HL-60 (cell line): ENCODE measurements at regions not wholly inside any gene's neighbourhood (a gene's known extent, or its start where the extent isn't known, plus 50 kb on each side); places are given as distances from the start of the nearest gene placed in this dataset.

Experiments used
- DNase-seq, 2 experiments: peaks; one replicate each; pipeline ENCODE4 v3.0.0-alpha.2; 2010 to 2020; ENCODE audit warnings: low read depth in 1 of 2, low spot score in 1 of 2
- H3K27ac ChIP-seq: fragments of 250-450 bp; sonication (Bioruptor Pico); replicated peaks from 2 replicates; pipeline ENCODE4 v1.5.1; 2020; ENCODE audit warnings: mild to moderate bottlenecking, moderate library complexity
- H3K27me3 ChIP-seq: fragments of 250-450 bp; sonication (Bioruptor Pico); 2 replicates; pipeline ENCODE4 v1.5.1; 2021; ENCODE audit warnings: mild to moderate bottlenecking, moderate library complexity; ENCODE audit not compliant: insufficient read depth, poor library complexity, severe bottlenecking
- H3K4me3 ChIP-seq: replicated peaks from 2 replicates; pipeline ENCODE4 v1.5.1; 2011; ENCODE audit warnings: mild to moderate bottlenecking, control low read depth, low read length; ENCODE audit not compliant: insufficient read depth
- CTCF ChIP-seq: IDR thresholded peaks from one replicate; pipeline ENCODE4 v1.5.1; 2011; ENCODE audit warnings: low read length, control low read depth, inconsistent platforms; ENCODE audit not compliant: insufficient read depth
- GABPA ChIP-seq: IDR thresholded peaks from 2 replicates; pipeline ENCODE4 v1.6.1; 2012; ENCODE audit warnings: low read depth
- POLR2AphosphoS5 ChIP-seq: IDR thresholded peaks from 2 replicates; pipeline ENCODE4 v1.6.1; 2012; ENCODE audit warnings: low read depth
- REST ChIP-seq: IDR thresholded peaks from 2 replicates; pipeline ENCODE4 v1.6.1; 2012; ENCODE audit warnings: low read depth; ENCODE audit not compliant: insufficient replicate concordance
- SPI1 ChIP-seq: IDR thresholded peaks from 2 replicates; pipeline ENCODE4 v1.6.1; 2012; ENCODE audit warnings: low read depth, mild to moderate bottlenecking, borderline replicate concordance

GRCh38 chr16:73163238-73163815, 115.4 kb upstream of the ZFHX3 start:
- Histone ChIP-seq H3K27ac (no peak overlapping the region), H3K27me3 (no peaks in the 10 kb centered on the region), H3K4me3 (no peak overlapping the region)
- TF ChIP-seq SPI1 (0 out of 2 replicates have a peak, but pooled peaks have one; percentile 11), GABPA (no peak), POLR2AphosphoS5 (no peak)
- DNase-seq, result no peak

DNA sequence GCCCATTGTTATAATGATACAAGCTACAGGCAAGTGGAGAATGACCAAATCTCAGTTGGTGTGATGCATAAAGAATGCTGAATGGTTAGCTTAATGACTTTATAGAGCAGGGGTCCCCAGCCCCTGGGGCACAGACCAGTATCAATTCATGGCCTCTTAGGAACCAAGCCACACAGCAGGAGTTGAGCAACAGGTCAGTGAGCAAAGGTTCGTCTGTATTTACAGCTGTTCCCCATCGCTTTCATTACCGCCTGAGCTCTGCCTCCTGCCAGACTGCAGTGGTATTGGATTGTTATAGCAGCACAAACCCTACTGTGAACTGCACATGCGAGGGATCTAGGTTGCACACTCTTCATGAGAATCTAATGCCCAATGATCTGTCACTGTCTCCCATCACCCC, 114.0 kb upstream of the ZFHX3 start:
- Histone ChIP-seq H3K27me3 (no peaks in the 10 kb centered on the region), H3K4me3 (no peak overlapping the region), H3K27ac (no peak overlapping the region)
- TF ChIP-seq CTCF (no peak), GABPA (no peak), POLR2AphosphoS5 (no peak), SPI1 (no peak), REST (no peak)
- no peak for DNase-seq

DNA sequence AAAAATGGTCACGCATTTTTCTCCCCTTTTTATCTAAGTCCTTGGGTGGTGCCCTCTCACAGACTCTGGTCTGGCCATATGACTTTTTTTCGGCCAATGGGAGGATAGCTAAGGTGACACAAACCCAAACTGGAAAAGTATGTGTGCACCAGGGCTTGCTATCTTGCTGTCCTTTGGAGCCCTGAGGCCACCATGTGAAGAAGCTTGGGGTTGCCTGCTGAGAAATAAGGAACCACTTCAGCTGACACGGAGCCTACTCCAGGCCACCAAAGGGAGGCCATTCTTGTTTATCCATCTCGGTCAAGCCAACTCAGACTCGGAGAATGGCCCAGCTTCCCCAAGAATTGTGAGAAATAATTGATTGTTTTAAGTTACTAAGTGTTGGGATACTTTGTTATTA, 111.4 kb upstream of the ZFHX3 start:
- DNase-seq, result peak in 1 of 2 experiments; percentile 45
- Histone ChIP-seq H3K27me3 (no peaks in the 10 kb centered on the region), H3K4me3 (no peak overlapping the region), H3K27ac (no peak overlapping the region)
- no peak for TF ChIP-seq POLR2AphosphoS5
- TF ChIP-seq CTCF, result no peak
- TF ChIP-seq GABPA, result no peak
- no peak for TF ChIP-seq SPI1
- no peak for TF ChIP-seq REST

DNA sequence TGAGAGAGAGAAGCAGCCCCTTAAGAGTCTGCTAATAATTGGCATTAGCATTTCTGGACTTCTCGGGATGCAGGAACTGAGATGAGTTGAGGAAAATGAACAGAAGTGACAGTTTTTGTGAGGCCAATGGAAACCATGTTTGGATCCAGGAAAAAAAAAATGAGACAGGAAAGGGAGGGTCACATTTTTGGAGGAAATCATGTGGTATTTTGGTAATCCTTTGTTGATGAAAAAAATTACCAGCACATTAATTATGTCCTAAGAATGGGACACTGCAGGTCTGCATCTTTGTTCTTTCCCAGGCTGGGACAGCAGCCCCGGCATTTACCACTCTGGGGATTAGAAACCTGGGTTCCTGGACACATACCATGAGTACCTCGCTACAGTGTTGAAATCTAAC, 109.9 kb upstream of the ZFHX3 start:
- H3K27ac ChIP-seq, result no peak overlapping the region
- no peak overlapping the region for H3K4me3 ChIP-seq
- no peaks in the 10 kb centered on the region for H3K27me3 ChIP-seq
- no peak for TF ChIP-seq REST
- no peak for TF ChIP-seq CTCF
- no peak for TF ChIP-seq SPI1
- TF ChIP-seq POLR2AphosphoS5, result no peak
- TF ChIP-seq GABPA, result no peak
- DNase-seq, result no peak
